H1 (cell line): ENCODE measurements at regions not wholly inside any gene's neighbourhood (a gene's known extent, or its start where the extent isn't known, plus 50 kb on each side); places are given as distances from the start of the nearest gene placed in this dataset.
"Not testable (repeated sequence)": the region's sequence is repeated elsewhere in the genome, so short reads cannot be mapped to it uniquely, and the experiment has no call there.

ENCODE experiments used
- CTCF ChIA-PET: fragments of 300-600 bp; sonication (Branson Sonifier 250); formaldehyde crosslinking; loops from one replicate; lab custom pipeline; 2021; ENCODE audit not compliant: partially characterized antibody; lab: Charles Lee
- POLR2A ChIA-PET: fragments of 300-600 bp; sonication (Branson Sonifier 250); formaldehyde crosslinking; loops from one replicate; lab custom pipeline; 2021; ENCODE audit warnings: inconsistent platforms; ENCODE audit not compliant: partially characterized antibody; lab: Charles Lee
- DNase-seq, 2 experiments: peaks; one replicate each; pipeline versions ENCODE4 v3.0.0 to v3.0.0-alpha.2; 2010 to 2022; ENCODE audit warnings: low spot score in 2 of 2, low read depth in 1 of 2, mixed read lengths in 1 of 2
- FAIRE-seq: peaks from 2 replicates; lab custom pipeline; 2011; peaks lifted over from hg19 to GRCh38; lab: Jason Lieb, UNC
- H2AFZ ChIP-seq: 2 replicates; pipeline ENCODE4 v1.8.1; 2012; ENCODE audit warnings: low read length, inconsistent platforms
- H2AK5ac ChIP-seq: 2 replicates; pipeline ENCODE4 v1.6.1; 2013; ENCODE audit warnings: low read depth, low read length
- H2BK120ac ChIP-seq: replicated peaks from 2 replicates; pipeline ENCODE3; 2013; ENCODE audit warnings: low read depth, low read length, inconsistent platforms
- H2BK12ac ChIP-seq: 2 replicates; pipeline ENCODE4 v1.6.1; 2013; ENCODE audit warnings: low read depth, low read length
- H2BK15ac ChIP-seq: 2 replicates; pipeline ENCODE4 v1.6.1; 2013; ENCODE audit warnings: low read length
- H2BK20ac ChIP-seq: 2 replicates; pipeline ENCODE4 v1.6.1; 2013; ENCODE audit warnings: low read length
- H2BK5ac ChIP-seq: 2 replicates; pipeline ENCODE4 v1.6.1; 2013; ENCODE audit warnings: low read depth, low read length
- H3K14ac ChIP-seq: 2 replicates; pipeline ENCODE4 v1.6.1; 2013; ENCODE audit warnings: inconsistent platforms; ENCODE audit not compliant: insufficient read length
- H3K18ac ChIP-seq: 2 replicates; pipeline ENCODE4 v1.6.1; 2013; ENCODE audit warnings: low read length; ENCODE audit errors: extremely low read depth
- H3K23ac ChIP-seq: 2 replicates; pipeline ENCODE4 v1.6.1; 2013; ENCODE audit warnings: inconsistent platforms; ENCODE audit not compliant: insufficient read length
- H3K23me2 ChIP-seq: 2 replicates; pipeline ENCODE4 v1.6.1; 2013; ENCODE audit warnings: low read depth, low read length
- H3K27ac ChIP-seq: 2 replicates; pipeline ENCODE4 v1.6.1; 2011; ENCODE audit warnings: low read depth, low read length, inconsistent platforms
- H3K27me3 ChIP-seq, 4 experiments: replicated peaks in 1 of 4; 1 replicate in 1 of 4; 2 replicates in 3 of 4; pipeline versions ENCODE4 v1.6.1 to v1.8.1; 2011 to 2013; ENCODE audit warnings: low read length in 3 of 4, mild to moderate bottlenecking in 3 of 4, inconsistent platforms in 2 of 4, mixed read lengths in 2 of 4, moderate library complexity in 1 of 4; ENCODE audit not compliant: control insufficient read depth in 3 of 4, insufficient read depth in 3 of 4; ENCODE audit errors: extremely low read depth in 1 of 4
- H3K36me3 ChIP-seq, 4 experiments: 2 replicates each; pipeline versions ENCODE4 v1.6.1 to v1.8.1; 2011 to 2013; ENCODE audit warnings: mild to moderate bottlenecking in 4 of 4, low read length in 3 of 4, moderate library complexity in 2 of 4, control low read depth in 1 of 4, inconsistent platforms in 1 of 4; ENCODE audit not compliant: insufficient read depth in 4 of 4, control insufficient read depth in 2 of 4
- H3K4ac ChIP-seq: replicated peaks from 2 replicates; pipeline ENCODE3; 2013; ENCODE audit warnings: low read length, low read depth, mixed read lengths, inconsistent platforms; ENCODE audit not compliant: insufficient read length
- H3K4me1 ChIP-seq, 4 experiments: replicated peaks in 1 of 4; 1 replicate in 1 of 4; 2 replicates in 3 of 4; pipeline versions ENCODE4 v1.6.1 to v1.8.1; 2011 to 2013; ENCODE audit warnings: low read length in 3 of 4, inconsistent platforms in 2 of 4, mixed read lengths in 1 of 4; ENCODE audit not compliant: insufficient read depth in 4 of 4, control insufficient read depth in 3 of 4
- H3K4me2 ChIP-seq, 2 experiments: 2 replicates each; pipeline versions ENCODE4 v1.6.1 to v1.8.1; 2011 to 2013; ENCODE audit warnings: low read depth in 2 of 2, low read length in 2 of 2, control low read depth in 1 of 2, inconsistent platforms in 1 of 2, mild to moderate bottlenecking in 1 of 2; ENCODE audit not compliant: insufficient read depth in 1 of 2
- H3K4me3 ChIP-seq, 4 experiments: fragments of 200-600, 300-600 bp in 1 of 4; sonication (generic), shearing (Covaris generic), sonication (Bioruptor Twin) in 1 of 4; 2 replicates each; pipeline versions ENCODE4 v1.5.1 to v1.8.1; 2011 to 2016; ENCODE audit warnings: low read length in 4 of 4, low read depth in 3 of 4, control low read depth in 2 of 4, inconsistent platforms in 2 of 4, mild to moderate bottlenecking in 2 of 4, mixed read lengths in 1 of 4, moderate library complexity in 1 of 4; ENCODE audit not compliant: insufficient read depth in 2 of 4; ENCODE audit errors: extremely low read depth in 1 of 4
- H3K56ac ChIP-seq: replicated peaks from 2 replicates; pipeline ENCODE3; 2013; ENCODE audit warnings: low read depth, mild to moderate bottlenecking, mixed read lengths, low read length, inconsistent platforms; ENCODE audit not compliant: insufficient read length
- H3K79me1 ChIP-seq: 2 replicates; pipeline ENCODE4 v1.6.1; 2013; ENCODE audit warnings: low read depth, low read length, control low read depth
- H3K79me2 ChIP-seq, 2 experiments: 2 replicates each; pipeline versions ENCODE4 v1.6.1 to v1.8.1; 2012 to 2013; ENCODE audit warnings: low read length in 2 of 2, mild to moderate bottlenecking in 2 of 2, inconsistent platforms in 1 of 2; ENCODE audit not compliant: insufficient read depth in 2 of 2, control insufficient read depth in 1 of 2
- H3K9ac ChIP-seq, 4 experiments: replicated peaks in 1 of 4; 1 replicate in 1 of 4; 2 replicates in 3 of 4; pipeline versions ENCODE4 v1.6.1 to v1.8.1; 2011 to 2013; ENCODE audit warnings: low read depth in 3 of 4, low read length in 3 of 4, control low read depth in 2 of 4, mild to moderate bottlenecking in 2 of 4, moderate library complexity in 2 of 4, inconsistent platforms in 1 of 4; ENCODE audit errors: extremely low read depth in 1 of 4
- H3K9me3 ChIP-seq, 2 experiments: 2 replicates each; pipeline versions ENCODE4 v1.6.1 to v1.8.1; 2012 to 2013; ENCODE audit warnings: mild to moderate bottlenecking in 2 of 2, moderate library complexity in 2 of 2, control low read depth in 1 of 2, inconsistent platforms in 1 of 2, low read depth in 1 of 2, low read length in 1 of 2, mixed read lengths in 1 of 2; ENCODE audit not compliant: insufficient read depth in 2 of 2
- H4K20me1 ChIP-seq, 2 experiments: replicated peaks in 1 of 2; 2 replicates each; pipeline versions ENCODE3 to v1.8.1; 2011 to 2013; ENCODE audit warnings: inconsistent platforms in 2 of 2, low read length in 2 of 2, mild to moderate bottlenecking in 1 of 2; ENCODE audit not compliant: insufficient read depth in 2 of 2, control insufficient read depth in 1 of 2
- H4K5ac ChIP-seq: 2 replicates; pipeline ENCODE4 v1.6.1; 2013; ENCODE audit warnings: low read length, low read depth, mixed read lengths, inconsistent platforms; ENCODE audit not compliant: insufficient read length
- H4K8ac ChIP-seq: 2 replicates; pipeline ENCODE4 v1.8.0; 2013; ENCODE audit warnings: mild to moderate bottlenecking, moderate library complexity, low read length, inconsistent platforms; ENCODE audit not compliant: insufficient read depth; ENCODE audit errors: extremely low read depth
- H4K91ac ChIP-seq: replicated peaks from 2 replicates; pipeline ENCODE3; 2013; ENCODE audit warnings: low read length, mixed read lengths, inconsistent platforms; ENCODE audit not compliant: insufficient read length

DNA sequence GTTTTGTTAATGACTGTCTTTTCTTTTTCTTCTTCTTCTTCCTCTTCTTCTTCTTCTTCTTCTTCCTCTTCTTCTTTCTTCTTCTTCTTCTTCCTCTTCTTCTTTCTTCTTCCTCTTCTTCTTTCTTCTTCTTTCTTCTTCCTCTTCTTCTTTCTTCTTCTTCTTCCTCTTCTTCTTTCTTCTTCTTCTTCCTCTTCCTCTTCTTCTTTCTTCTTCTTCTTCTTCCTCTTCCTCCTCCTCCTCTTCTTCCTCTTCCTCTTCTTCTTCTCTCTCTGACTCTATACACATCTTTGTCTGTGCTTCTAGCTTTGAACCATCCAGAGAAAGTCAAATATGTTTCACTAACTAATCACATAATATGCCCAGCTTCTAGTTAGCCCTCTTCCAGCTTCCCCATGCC, 214.7 kb downstream of the PLA2G4A start:
- H3K27ac ChIP-seq, H4K5ac ChIP-seq, H3K4me3 ChIP-seq, H2BK15ac ChIP-seq, H3K23me2 ChIP-seq, H4K8ac ChIP-seq, H3K56ac ChIP-seq, H2AFZ ChIP-seq, H3K79me2 ChIP-seq, H3K9me3 ChIP-seq, H2BK20ac ChIP-seq, H2BK12ac ChIP-seq, H3K79me1 ChIP-seq, H2BK5ac ChIP-seq, CTCF ChIA-PET, H2AK5ac ChIP-seq, H3K27me3 ChIP-seq, H3K4me2 ChIP-seq, H3K18ac ChIP-seq, DNase-seq, H4K20me1 ChIP-seq, H3K36me3 ChIP-seq, FAIRE-seq, H3K14ac ChIP-seq, POLR2A ChIA-PET, H3K4ac ChIP-seq, H3K9ac ChIP-seq, H2BK120ac ChIP-seq, H3K23ac ChIP-seq, H4K91ac ChIP-seq: not testable (repeated sequence)
- H3K4me1 ChIP-seq = peaks cover 0 to 15% (median 9%) of the 10 kb centered on the region in 4 experiments; a peak in 4 of 7 replicates
